HAP-1 (cell line): ENCODE measurements at regions not wholly inside any gene's neighbourhood (a gene's known extent, or its start where the extent isn't known, plus 50 kb on each side); places are given as distances from the start of the nearest gene placed in this dataset.

Experiments
- DNase-seq, 2 experiments: peaks; one replicate each; pipeline ENCODE4 v3.0.0-alpha.2; 2016 to 2020; ENCODE audit warnings: low spot score in 2 of 2
- H3K27me3 ChIP-seq: fragments of 250-450 bp; sonication (Bioruptor Pico); 2 replicates; pipeline ENCODE4 v1.5.1; 2020; ENCODE audit warnings: low read depth, mild to moderate bottlenecking, moderate library complexity
- H3K36me3 ChIP-seq: fragments of 250-450 bp; sonication (Bioruptor Pico); replicated peaks from 2 replicates; pipeline ENCODE4 v1.5.1; 2020; ENCODE audit warnings: mild to moderate bottlenecking
- H3K4me1 ChIP-seq: fragments of 250-450 bp; sonication (Bioruptor Pico); 2 replicates; pipeline ENCODE4 v1.5.1; 2020; ENCODE audit warnings: mild to moderate bottlenecking
- H3K4me3 ChIP-seq: fragments of 250-450 bp; sonication (Bioruptor Pico); 2 replicates; pipeline ENCODE4 v1.5.1; 2020; ENCODE audit warnings: mild to moderate bottlenecking, moderate library complexity
- H3K9me3 ChIP-seq: fragments of 250-450 bp; sonication (Bioruptor Pico); 2 replicates; pipeline ENCODE4 v1.5.1; 2020; ENCODE audit warnings: mild to moderate bottlenecking, moderate library complexity
- in situ Hi-C: fragments of 300-500 bp; cut with MboI; formaldehyde crosslinking; loops from 3 replicates; pipeline ENCODE4 v1.14.3; 2020; ENCODE audit warnings: low sequenced_read_pairs, inconsistent platforms, mixed read lengths

DNA sequence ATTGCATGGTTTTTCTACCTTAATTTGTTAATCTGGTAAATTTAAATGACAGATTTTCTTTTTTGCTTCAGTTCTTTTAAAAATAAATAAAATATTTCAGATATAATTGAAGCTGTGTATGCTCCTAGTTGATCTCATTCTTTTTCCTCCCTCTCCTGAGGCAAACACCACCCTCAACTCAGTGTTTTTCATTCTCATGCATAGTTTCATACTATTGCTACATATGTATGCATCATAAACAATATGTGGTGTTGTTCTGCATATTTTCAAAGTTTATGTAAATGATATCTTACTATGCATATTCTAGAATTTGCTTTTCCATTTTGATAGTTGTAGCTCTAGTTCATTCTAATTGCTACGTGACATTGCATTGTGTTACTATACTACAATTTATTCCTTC lies 257.2 kb upstream of the POU3F1 start:
- no peak overlapping the region for H3K4me3 ChIP-seq
- H3K4me1 ChIP-seq = no peaks in the 10 kb centered on the region
- peaks cover 23% of the 10 kb centered on the region; the same call in 1 of the 2 replicates for H3K27me3 ChIP-seq
- H3K36me3 ChIP-seq = no peaks in the 10 kb centered on the region
- no peaks in the 10 kb centered on the region for H3K9me3 ChIP-seq
- in situ Hi-C loops = no loop called here
- DNase-seq = no peak

DNA sequence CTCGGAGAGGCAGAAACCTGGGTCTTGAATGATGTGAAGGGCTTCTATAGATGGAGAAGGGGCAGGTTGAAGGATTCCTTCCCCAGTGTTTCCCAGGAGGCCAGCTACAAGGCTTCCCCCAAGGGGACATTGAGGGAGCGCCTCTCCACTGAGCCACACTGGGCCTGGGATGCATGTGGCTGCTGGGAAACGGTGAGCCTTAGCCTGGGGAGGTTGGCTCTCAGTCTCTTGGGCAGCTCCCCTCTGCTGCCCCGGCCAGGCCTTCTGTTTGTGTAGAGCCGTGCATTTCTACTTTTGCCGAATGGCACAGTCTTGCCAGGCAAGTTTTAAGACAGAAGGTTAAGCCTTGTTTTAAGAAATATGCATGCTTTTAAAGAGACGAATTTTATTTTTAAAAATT lies 254.4 kb upstream of the POU3F1 start:
- Histone ChIP-seq H3K27me3 (peaks cover 26% of the 10 kb centered on the region; the same call in 1 of the 2 replicates), H3K9me3 (0 out of 2 replicates have a peak, but pooled peaks cover 2% of the 10 kb centered on the region), H3K4me3 (no peak overlapping the region), H3K36me3 (no peaks in the 10 kb centered on the region), H3K4me1 (no peaks in the 10 kb centered on the region)
- in situ Hi-C loops = no loop called here
- DNase-seq = no peak

DNA sequence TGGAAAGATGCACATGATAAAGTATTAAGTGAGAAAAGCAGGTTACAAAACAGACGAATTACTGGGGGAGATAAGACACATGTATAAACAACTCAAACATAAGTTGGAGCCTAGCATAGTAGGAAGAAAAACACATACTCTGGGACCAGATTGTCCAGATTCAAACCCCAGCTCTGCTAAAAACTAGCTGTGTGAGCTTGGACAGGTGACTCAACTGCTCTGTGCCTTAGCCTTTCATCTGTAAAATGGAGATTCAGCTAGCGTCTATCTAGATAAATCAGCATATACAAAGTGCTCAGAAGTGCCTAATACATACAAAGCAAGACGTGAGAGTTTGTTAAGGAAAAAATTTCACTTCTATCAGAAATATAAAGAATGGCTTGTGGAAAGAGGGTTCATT lies 254.0 kb upstream of the POU3F1 start:
- Histone ChIP-seq H3K36me3 (no peaks in the 10 kb centered on the region), H3K27me3 (peaks cover 26% of the 10 kb centered on the region; the same call in 1 of the 2 replicates), H3K4me1 (no peaks in the 10 kb centered on the region), H3K4me3 (no peak overlapping the region), H3K9me3 (0 out of 2 replicates have a peak, but pooled peaks cover 2% of the 10 kb centered on the region)
- in situ Hi-C loops = no loop called here
- DNase-seq = no peak

DNA sequence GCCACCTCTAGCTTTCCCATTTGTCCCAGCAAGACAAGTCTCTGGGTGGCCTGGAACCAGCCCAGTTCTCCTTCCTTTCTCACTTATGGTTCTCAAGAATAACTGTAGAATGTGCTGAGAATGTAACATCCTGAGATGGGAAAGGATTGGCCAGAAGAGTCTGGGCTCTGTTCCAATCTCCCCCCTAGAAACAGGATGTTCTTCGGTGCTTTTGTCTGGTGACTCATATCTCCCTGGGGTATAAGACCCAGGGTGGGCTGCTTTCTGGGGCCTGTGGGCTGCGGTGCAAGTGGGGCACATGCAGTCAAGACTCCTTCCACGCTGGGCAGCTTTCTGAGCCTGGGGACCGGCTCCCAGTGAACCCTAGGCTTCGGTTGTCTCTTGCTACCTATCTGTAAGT lies 251.2 kb upstream of the POU3F1 start:
- no peak for DNase-seq
- no peaks in the 10 kb centered on the region for H3K36me3 ChIP-seq
- H3K4me3 ChIP-seq = no peak overlapping the region
- in situ Hi-C loops = no loop called here
- peaks cover 2% of the 10 kb centered on the region; the same call in 1 of the 2 replicates for H3K9me3 ChIP-seq
- peaks cover 23% of the 10 kb centered on the region for H3K27me3 ChIP-seq
- H3K4me1 ChIP-seq = no peaks in the 10 kb centered on the region

DNA sequence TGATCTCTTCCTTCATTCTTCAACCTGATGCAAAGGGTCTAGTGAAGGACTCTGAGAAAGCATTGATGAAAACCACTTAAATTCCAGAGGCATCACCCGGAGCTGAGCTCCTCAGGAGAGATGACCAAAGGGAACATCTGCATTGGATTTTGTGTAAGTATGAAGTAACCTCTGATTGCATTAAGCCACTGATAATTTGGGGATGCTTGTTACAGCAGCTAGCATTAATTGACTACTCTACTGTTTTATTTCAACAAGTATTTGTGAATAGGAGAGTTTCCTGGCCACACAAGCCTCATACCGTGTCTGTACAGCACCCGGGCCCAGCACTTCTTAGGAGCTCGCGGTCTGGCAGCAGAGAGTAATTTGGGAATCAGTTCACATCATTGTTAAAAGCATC lies 250.7 kb upstream of the POU3F1 start:
- DNase-seq = no peak
- peaks cover 27% of the 10 kb centered on the region for H3K27me3 ChIP-seq
- H3K4me1 ChIP-seq = no peaks in the 10 kb centered on the region
- in situ Hi-C loops = no loop called here
- H3K9me3 ChIP-seq = peaks cover 2% of the 10 kb centered on the region; the same call in 1 of the 2 replicates
- H3K36me3 ChIP-seq = no peaks in the 10 kb centered on the region
- H3K4me3 ChIP-seq = no peak overlapping the region

DNA sequence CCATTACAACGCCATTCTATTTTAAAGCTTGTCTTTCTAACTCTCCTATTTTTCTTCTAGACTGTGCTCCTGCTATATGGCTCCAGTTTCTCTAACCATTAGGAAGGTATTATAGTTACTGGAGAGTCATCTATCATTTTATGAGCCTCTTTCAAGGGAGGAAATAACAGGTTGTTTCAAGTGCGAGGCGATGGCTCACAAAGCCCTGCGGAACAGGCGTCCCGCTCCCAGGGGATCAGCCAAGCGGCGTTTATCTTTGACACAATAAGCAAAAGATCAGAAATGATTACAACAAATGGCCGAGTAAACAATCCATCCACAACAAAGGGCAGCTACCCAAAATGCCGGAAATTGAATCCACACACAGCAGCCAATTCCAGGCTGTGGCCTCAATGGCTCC lies 249.5 kb upstream of the POU3F1 start:
- H3K27me3 ChIP-seq = peaks cover 34% of the 10 kb centered on the region
- H3K4me3 ChIP-seq = no peak overlapping the region
- DNase-seq = no peak
- H3K36me3 ChIP-seq = no peaks in the 10 kb centered on the region
- in situ Hi-C loops = no loop called here
- H3K4me1 ChIP-seq = no peaks in the 10 kb centered on the region
- peaks cover 2% of the 10 kb centered on the region; the same call in 1 of the 2 replicates for H3K9me3 ChIP-seq

DNA sequence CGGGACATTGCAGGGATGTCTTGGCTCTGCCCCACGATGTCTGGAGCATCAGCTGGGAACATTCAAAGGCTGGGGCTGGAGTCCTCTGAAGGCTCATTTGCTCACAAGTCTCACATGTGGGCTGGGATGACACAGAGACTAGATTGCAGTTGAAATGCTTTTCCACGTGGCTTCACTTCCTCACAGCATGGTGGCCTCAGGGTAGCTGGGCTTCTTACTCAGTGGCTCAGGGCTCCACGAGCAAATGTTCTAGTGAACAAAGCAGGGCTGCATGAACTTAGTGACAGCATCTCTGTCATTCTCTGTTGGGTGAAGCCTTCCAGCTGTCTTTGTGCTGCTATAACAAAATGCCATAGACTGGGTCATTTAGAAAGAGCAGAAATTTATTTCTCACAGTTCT lies 247.0 kb upstream of the POU3F1 start:
- DNase-seq = no peak
- Histone ChIP-seq H3K4me3 (no peak overlapping the region), H3K36me3 (no peaks in the 10 kb centered on the region), H3K9me3 (peaks cover 2% of the 10 kb centered on the region; the same call in 1 of the 2 replicates), H3K4me1 (no peaks in the 10 kb centered on the region), H3K27me3 (peaks cover 34% of the 10 kb centered on the region)
- in situ Hi-C loops = no loop called here

DNA sequence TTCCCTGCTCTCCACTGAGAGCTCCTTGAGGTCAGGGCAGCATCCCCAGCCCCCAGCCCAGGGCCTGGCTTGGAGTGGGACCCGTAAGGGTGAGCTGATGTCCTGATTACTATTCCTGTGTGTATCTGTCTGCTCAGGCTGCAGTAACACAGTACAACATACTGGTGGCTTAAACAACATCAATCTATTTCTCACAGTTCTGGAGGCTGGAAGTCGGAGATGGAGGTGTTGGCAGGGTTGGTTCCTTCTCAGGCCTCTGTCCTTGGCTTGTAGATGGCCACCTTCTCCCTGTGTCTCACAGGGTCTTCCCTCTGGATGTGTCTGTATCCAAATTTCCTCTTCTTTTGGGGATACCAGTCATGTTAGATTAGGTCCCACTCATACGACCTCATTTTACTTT lies 246.4 kb upstream of the POU3F1 start:
- no peak overlapping the region for H3K4me3 ChIP-seq
- peaks cover 2% of the 10 kb centered on the region; the same call in 1 of the 2 replicates for H3K9me3 ChIP-seq
- no peak for DNase-seq
- in situ Hi-C loops = no loop called here
- peaks cover 33% of the 10 kb centered on the region for H3K27me3 ChIP-seq
- H3K4me1 ChIP-seq = no peaks in the 10 kb centered on the region
- no peaks in the 10 kb centered on the region for H3K36me3 ChIP-seq

DNA sequence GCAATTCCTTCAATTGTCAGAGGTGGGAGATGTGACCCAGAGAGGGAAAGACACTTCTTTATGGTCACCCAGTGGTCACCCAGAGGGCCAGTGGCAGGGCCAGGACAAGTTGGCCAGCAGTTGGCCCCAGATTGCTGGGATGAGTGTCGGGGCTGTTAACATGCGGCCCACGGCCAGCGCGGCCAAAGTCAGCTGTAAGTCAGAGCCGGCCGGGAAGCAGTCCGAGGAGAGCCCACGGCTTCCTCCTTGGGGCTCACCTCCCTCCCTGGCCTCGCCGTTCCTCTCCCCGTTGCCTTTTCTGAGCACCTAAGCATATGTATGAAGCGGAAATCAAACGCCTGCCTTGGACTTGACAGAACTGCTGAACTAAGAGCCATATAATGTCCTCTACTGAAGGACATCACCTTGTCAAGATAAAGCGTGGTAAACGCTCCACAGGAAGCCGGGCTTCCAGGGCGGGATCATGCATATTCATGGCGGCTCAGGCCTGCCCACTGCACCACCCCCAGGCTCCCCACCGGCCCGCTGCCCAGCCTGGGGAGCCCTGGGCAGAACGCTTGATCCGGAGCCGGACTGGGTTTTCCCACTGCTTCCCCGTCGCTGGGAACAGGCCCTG lies 245.4 kb upstream of the POU3F1 start:
- no peaks in the 10 kb centered on the region for H3K4me1 ChIP-seq
- H3K9me3 ChIP-seq = no peaks in the 10 kb centered on the region; the same call in 1 of the 2 replicates
- H3K4me3 ChIP-seq = no peak overlapping the region
- in situ Hi-C loops = no loop called here
- no peaks in the 10 kb centered on the region for H3K36me3 ChIP-seq
- peaks cover 24% of the 10 kb centered on the region for H3K27me3 ChIP-seq
- no peak for DNase-seq

DNA sequence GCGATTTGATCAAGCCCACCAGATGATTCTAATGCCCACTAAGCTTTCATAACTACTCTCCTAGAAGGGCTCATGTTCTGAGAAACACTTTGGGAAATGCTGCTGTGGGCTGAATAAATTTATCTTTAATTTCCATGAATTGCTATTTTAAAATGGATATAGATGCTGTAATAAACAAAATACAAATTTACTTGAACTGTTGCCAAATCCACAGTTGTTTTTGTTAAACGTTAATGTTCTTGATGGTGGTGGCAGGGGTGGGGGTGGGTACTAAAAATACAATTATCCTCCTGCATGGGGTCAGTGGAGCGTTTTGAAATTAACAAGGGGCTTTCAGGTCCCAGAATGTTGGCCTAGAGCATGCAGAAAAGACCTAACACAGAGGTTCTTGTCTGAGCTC lies 244.7 kb upstream of the POU3F1 start:
- in situ Hi-C loops = no loop called here
- H3K27me3 ChIP-seq = peaks cover 20% of the 10 kb centered on the region
- no peak overlapping the region for H3K4me3 ChIP-seq
- H3K36me3 ChIP-seq = no peaks in the 10 kb centered on the region
- no peaks in the 10 kb centered on the region; the same call in 1 of the 2 replicates for H3K9me3 ChIP-seq
- H3K4me1 ChIP-seq = peaks cover 2% of the 10 kb centered on the region; the same call in 1 of the 2 replicates
- no peak for DNase-seq

DNA sequence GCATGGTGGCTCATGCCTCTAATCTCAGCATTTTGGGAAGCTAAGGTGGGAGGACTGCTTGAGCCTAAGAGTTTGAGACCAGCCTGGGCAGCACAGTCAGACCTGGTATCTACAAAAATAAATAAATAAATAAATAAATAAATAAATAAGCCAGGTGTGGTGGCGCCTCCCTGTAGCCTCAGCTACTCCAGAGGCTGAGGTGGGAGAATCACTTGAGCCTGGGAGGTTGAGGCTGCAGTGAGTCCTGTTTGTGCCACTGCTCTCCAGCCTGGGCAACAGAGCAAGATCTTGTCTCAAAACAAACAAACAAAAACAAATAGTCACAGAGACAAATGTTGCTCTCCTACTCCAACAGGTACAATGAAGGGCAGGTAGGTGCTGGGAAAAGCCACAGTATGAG lies 242.4 kb upstream of the POU3F1 start:
- Histone ChIP-seq H3K4me3 (no peak overlapping the region), H3K36me3 (no peaks in the 10 kb centered on the region), H3K27me3 (peaks cover 20% of the 10 kb centered on the region), H3K9me3 (no peaks in the 10 kb centered on the region; the same call in 1 of the 2 replicates), H3K4me1 (peaks cover 11% of the 10 kb centered on the region)
- in situ Hi-C loops = no loop called here
- no peak for DNase-seq

DNA sequence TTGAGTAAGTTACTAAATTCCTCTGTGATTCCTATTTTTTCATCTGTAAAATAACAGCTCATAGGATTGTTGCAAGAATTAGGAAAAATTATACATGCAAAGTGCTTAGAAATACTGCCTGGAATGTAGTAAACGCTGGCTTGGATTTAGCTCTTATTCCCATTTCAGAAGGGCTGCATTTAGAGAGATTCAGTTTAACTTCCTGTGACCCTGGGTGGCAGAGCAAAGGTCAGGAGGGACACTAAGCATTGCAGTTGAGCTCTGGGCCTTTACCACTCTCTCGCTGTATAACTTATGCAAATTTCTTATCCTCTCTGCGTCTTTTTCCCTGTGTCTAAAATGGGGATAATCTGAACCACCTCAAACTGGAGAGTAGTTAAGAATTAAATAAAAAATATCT lies 241.0 kb upstream of the POU3F1 start:
- in situ Hi-C loops = no loop called here

DNA sequence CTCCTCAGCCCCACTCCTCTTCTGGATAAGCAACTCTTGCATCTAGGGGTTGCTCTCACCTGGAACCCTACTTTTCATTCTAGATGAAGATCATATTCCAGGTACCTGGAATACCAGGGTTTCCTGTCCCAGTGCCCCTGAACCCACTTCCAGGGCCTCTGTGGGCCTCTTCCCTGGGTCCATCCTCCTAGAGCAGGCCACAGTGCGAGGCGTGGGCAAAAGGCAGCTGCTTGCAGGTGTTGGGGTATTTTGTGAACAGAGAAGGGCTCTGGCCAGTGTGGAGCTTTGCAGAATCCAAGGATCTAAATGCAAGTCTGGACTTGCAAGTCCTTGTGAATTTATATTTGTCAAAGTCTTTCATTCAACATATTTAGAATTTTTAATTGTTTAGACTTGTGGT lies 240.4 kb upstream of the POU3F1 start:
- H3K36me3 ChIP-seq = no peaks in the 10 kb centered on the region
- no peaks in the 10 kb centered on the region for H3K9me3 ChIP-seq
- in situ Hi-C loops = no loop called here
- no peak for DNase-seq
- peaks cover 6% of the 10 kb centered on the region for H3K27me3 ChIP-seq
- H3K4me3 ChIP-seq = no peak overlapping the region
- H3K4me1 ChIP-seq = peaks cover 11% of the 10 kb centered on the region

More for the DNA sequence above, 241.0 kb upstream of the POU3F1 start:
- Histone ChIP-seq H3K4me1 (peaks cover 11% of the 10 kb centered on the region), H3K27me3 (peaks cover 10% of the 10 kb centered on the region), H3K4me3 (no peak overlapping the region), H3K36me3 (no peaks in the 10 kb centered on the region), H3K9me3 (no peaks in the 10 kb centered on the region)
- DNase-seq = no peak

DNA sequence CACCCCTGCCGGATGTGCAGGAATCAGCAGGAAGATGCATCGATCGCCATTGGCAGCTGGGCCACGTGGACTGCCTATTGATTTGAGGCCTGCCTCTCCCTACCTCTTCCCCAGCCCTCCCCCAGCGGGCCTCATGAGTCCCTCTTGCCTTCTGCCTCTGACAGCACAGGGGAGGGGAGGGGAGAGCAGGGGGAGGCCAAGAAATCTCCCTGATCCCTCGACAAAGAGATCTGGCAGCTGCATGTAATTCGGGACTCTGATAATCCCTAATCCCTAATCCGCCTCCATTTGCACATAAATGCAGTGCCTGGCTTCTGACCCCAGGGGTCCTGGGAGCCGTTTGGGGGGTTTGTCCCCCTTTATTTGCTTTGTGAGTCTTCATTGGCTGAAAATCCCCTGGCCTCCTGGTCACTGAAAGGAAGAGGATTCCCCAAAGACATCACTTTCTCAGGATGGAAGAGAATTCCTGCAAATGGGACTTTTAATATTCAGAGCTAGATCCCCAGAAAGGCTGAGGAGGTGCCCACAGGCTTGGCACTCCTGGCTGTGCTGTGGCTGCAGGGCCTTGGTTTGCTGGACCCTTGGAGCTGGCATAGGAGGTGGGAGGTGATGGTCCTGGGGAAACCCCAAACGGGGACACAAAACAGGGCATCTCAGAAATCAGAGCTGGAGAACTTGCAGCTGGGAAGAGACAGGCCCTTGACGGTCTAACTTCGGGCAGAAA lies 239.4 kb upstream of the POU3F1 start:
- DNase-seq = peak; percentile 51 to 76
- in situ Hi-C loops = no loop called here

More for the DNA sequence above, 239.4 kb upstream of the POU3F1 start:
- Histone ChIP-seq H3K36me3 (no peaks in the 10 kb centered on the region), H3K9me3 (no peaks in the 10 kb centered on the region), H3K4me1 (peaks cover 11% of the 10 kb centered on the region), H3K4me3 (no peak overlapping the region), H3K27me3 (no peaks in the 10 kb centered on the region)
